GM18909 (cell line): ENCODE measurements at regions not wholly inside any gene's neighbourhood (a gene's known extent, or its start where the extent isn't known, plus 50 kb on each side); places are given as distances from the start of the nearest gene placed in this dataset.

Source experiments
- ATAC-seq: cut with Tn5 transposase; IDR thresholded peaks from one replicate; pipeline ENCODE4 v1.9.1; 2021; ENCODE audit warnings: mild to moderate bottlenecking; ENCODE audit not compliant: unreplicated experiment, poor library complexity

DNA sequence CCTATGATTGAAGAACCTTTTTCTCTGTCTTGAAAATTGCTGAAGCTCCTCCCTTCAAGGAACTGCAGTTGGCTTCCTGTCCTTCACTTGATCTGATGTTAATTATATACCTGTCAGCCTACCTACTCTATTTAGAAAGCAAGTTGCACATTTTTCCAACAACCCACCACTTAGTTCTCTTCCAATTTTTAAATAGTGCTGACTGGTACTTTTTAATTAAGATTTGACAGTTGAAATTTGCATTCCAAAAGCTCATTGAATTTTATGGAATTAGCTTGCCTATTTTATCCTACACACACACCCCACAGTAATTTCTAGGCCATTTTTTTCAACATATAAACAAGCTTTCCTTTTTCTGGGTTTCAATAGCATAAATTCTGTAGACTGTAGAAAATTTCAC lies 820.3 kb upstream of the FAT3 start:
- ATAC-seq = no peak

DNA sequence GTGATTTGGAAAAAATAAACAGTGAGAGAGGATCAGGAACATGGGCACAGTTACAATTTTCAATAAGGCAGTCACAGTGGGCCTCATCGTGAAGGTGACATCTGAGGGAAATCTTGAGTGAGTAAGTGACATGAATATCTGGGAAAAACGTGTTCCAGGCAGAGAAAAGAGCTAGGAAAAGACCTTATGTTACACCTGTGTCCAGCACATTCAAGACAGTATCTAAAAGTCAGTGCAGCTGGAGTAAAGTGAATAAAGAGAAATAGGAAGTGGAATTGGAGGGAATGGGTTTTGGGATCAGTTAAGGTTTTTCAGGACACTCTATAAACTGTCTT lies 827.5 kb upstream of the FAT3 start:
- no peak for ATAC-seq

DNA sequence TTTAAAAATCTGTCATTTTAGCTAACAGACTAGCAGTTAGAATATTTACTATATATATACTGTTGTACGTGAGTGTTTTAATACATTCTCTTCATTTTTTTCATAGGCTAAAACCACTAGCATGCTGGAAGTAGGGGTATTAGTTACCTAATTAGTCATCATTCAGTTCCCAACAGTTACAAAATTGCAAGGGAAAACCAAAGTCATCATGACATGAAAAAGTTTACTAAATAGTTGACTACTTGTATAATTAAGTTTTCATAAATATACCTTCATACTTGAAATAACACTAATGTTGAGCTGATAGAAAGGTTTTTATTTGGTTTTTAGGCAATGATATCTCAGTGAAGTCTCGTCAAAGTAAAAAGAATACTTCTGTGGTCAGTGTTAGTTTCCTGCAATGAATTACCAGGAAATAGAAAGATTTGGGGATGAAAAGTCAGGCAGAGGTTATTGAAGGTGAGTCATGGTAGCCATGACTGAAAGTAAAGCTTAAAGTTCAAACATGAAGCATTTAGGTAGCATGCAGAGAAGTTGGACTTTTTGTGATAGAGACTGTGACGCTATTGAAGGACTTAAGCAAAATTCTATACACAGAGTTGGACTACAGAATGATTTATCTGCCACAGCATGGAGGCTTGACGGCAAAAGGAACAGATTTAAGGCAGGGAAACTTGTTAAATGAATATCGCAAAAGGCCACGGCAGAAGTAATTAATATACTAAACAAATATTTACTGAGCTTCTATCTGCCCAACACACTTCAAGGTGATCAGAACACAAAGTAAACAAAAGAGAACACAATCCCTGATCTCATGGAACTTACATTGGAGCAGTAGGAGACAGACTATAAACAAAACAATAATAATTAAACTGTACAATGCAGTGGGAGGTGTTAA lies 828.1 kb upstream of the FAT3 start:
- ATAC-seq = no peak

DNA sequence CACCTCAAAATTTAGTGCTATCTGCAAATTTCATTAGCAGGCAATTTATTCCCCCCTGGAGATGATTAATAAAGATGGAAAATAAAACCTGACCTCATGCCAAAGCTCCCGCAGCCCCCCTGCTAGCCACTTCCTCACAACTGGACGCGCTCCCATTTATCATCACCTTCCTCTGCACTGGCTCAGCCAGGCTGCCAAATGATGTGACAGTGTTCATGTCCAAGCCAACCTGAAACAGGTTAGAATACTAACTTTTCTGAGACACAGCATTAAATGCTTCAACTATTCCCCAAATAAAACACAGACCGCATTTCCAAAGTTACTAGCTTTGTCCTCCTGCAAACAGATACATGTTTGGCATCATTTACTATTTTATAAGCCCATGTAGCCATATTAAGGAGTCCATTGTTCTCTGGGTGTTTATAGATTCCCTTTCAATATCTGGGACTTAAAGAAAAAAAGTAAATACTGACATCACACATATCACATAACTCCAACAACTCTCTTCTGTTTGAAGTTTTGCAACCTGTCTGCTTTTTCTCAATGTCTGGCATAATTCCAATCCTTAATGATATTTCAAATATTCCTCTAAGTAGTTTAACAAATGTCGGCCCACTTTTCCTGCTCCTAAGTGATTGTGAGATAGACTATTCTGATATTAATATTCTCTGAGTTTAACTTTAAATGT lies 829.7 kb upstream of the FAT3 start:
- no peak for ATAC-seq

DNA sequence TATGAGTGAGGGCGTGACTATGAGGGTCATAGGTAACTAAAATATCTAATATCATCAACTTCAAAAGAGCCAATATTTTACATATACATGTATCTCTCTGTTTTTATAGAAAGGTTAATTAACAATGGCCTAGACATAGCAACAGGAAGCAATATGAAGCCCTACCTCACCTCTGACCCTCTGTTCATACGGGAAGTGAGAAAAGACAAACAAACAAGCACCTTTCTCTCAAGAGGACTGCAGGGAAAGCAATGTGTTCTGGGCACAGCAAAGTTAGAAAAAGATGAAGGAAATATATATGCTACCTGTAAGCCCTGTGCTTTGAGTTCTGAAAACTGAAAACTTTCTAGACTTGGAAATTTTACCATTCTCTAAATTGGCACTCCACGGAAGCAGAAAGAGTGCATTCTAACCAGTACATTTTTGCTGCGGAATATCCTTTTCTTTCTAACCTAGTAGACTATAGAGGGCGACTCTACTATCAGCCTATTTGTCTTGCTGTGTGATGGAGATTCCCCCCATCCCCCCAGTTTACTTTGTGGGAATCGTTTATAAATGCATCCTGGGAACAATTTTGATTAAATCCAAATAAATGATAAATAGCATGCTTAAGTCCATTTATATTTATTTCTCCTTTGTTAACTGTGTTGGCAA lies 830.4 kb upstream of the FAT3 start:
- no peak for ATAC-seq

DNA sequence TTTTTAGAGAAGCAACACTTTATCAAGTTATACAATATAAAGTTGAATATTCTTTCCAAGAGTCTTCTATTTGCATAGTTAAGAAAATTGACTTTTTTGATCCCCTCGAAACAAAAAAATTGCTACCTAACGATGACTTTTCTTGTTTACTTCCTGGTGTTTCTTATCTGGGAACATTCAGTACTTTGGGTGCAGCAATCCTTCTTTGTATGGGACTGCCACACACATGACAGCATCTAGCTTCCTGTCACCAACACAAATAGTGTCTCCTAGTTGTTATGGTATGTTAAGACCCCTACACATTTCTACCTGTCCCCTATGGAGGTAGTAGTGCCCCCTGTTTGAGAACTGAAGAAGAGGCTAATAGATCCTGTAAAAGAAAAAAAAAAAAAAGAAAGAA lies 841.7 kb upstream of the FAT3 start:
- ATAC-seq = no peak

DNA sequence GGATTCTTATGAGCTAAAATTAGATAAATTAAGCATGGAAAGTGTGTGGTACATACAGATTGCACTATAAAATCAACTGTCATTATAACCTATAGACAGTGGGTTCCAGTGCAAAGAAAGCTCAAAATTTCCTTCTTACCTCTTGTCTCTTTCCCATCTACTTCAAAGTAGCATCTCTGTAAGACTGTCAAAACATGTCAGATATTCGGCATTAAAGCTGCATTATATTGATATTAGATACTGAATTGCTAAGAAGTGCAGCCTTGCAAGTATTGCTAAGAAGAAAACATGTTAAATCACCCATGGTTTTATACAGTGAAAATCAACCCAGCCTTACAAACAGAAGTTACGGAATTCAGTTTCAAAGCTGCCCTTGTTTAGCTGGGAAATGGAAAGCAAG lies 849.8 kb upstream of the FAT3 start:
- ATAC-seq = no peak

DNA sequence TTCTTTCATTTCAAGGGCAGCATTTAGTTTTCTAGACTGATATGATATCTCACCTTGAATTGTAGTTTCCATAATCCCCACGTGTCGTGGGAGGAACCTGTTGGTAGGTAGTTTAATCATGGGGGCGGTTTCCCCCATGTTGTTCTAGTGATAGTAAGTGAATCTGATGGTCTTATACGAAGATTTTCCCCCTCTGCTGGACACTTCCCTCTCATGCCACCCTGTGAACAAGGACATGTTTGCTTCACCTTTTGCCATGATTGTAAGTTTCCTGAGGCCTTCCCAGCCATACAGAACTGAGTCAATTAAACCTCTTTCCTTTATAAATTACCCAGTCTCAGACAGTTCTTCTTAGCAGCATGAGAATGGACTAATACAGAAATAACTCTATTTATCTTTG lies 851.1 kb upstream of the FAT3 start:
- ATAC-seq = no peak

DNA sequence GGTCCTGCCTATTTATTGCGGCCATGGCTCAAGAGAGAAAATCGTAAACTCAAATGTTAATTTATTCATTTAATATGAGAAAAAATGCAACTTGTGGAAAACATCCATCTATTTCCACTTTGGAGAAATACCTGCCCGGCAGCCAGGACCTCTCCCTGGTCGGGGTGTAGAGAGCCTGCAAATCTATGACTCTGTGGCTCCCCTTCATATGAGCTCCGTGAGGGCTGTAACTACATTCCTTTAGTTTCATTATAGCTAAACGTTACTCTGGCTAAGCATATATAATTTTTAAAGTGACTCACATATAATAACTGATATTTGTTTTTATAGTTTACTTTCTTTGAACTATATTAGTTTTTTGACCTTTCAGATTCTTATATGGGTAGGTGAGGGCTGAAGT lies 857.8 kb upstream of the FAT3 start:
- ATAC-seq = no peak

DNA sequence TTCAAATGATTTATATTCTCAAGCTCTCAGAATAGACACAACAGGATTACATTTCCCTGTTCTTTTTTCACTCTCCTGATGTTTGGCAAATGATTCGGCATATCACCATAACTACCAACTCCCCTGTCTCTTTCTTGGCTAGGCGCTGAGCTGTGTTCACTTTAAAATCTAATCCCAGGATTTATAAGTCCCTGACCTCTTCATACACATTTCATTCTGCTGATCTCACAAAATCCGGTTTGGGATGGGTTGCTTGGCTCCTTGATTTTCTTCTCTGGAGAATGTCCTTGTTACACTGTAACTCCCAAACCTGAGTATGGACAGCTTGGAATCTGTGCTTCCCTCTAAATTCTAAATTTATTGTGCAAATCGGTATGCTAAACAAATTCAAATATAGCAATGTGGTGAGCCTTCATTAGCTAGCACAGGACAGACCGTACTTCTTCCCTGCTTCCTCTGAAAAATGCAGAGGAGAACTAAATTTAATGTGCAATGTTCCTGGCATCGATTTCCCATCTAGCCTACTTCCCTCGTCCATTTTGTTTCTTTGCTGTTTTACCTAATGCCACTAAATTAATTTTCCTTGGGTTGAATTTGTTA lies 858.5 kb upstream of the FAT3 start:
- ATAC-seq = no peak

DNA sequence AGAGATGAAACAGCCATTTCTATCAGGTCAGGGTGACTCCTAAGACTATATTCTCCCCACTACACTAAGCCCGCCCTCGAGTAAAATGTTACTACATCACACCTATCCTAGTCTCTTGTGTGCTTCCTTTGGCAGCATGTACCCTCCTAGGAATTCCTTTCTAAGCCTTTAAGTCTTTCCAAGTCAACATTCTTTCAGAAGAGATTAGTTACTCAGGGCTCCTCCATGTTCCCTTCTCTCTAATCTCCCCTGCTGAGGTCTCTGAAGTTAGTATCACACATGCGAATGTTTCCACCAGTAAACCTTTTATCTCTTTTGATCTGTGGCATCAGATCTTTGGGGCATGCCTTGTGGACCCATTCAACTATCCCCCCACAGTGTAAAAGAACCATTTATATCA lies 873.7 kb upstream of the FAT3 start:
- ATAC-seq = no peak

DNA sequence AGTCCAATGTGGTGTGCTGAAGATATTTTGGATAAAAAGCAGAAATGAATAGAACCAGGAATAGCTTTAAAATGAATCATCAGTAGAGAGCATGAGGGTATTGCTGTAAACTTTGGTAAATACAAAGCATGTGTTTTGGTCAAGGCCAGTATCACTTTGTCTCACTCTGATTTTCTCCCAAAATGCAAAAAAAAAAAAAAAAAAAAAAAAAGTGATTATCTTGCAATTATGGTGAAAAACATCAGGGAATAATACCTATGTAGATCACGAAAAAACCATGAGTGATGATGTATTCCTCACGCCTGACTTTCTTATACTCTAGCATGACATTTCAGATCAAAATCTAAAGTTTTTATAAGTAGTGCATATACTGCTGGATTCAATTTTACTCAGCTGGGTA lies 897.9 kb upstream of the FAT3 start:
- ATAC-seq = no peak

DNA sequence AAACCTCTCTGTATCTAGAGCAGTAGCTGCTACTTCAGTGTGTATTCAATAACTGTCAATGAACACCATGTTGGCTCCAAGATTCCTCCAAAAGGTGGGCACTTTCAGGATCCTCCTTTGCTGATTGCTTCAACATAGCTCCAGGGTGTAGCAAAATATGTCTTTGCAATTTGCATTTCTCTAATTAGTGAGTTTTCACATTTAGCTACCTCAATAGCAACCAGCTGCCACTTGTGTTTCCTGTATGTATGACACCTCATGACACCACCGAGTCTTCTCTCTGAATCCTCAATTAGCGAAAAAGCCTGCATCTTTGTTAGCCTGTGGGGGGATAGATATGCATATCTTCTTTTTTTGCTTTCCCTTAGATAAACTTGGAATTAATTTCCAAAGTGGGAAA lies 898.3 kb upstream of the FAT3 start:
- ATAC-seq = no peak

DNA sequence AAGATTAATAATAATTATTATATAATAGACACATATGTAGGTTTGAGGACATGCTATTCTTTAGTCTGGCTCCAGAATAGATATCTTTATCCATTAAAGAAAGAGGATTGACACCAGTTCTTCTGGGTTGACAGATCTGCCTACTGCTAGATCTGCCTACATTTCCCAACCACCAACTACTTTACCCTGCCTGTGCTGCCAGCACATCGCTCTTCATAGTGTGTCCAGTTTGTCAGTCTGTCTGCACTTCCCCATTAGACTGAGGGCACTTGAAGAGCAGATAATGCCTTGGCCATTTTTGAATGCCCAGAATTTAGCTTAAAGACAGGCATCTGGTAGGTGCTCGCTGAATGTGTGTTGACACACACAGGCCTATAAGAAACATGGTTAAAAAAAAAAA lies 910.1 kb upstream of the FAT3 start:
- no peak for ATAC-seq

DNA sequence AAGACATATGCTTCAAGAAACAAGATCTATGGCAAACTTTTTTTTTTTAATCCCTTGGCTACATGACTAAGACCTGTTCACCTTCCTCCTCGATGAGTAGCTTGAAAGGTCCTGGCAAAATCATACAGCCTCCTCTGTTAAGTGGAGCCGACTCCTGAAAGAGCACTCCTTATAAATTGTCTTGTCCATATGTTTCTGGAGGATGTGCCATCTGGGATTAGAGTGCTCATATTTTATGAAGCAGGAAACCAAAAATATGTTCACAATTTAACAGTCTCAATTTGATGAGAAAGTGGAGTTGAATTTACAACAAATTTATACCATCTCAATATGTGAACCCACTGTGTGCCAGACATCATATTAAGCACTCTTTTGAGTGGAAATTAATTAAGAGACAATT lies 912.1 kb upstream of the FAT3 start:
- no peak for ATAC-seq

DNA sequence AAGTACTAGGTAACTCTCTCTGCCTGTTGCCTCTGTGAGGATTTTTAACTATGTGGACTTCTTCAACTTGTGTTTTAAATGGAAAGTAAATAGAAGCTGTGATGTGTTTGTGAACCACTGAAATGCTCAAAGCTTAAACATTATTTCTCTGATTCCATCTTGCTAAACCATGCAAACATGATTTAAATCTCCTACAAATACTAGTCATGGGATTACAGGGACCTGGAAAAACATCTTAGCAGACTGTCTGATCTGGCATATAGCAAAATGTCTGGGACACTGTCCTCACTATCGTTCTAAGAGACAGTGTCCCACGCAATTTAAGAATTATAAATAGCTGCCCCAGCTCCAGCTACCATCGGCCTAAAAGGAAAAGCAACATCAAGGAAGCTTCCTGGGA lies 914.5 kb upstream of the FAT3 start:
- ATAC-seq = no peak

DNA sequence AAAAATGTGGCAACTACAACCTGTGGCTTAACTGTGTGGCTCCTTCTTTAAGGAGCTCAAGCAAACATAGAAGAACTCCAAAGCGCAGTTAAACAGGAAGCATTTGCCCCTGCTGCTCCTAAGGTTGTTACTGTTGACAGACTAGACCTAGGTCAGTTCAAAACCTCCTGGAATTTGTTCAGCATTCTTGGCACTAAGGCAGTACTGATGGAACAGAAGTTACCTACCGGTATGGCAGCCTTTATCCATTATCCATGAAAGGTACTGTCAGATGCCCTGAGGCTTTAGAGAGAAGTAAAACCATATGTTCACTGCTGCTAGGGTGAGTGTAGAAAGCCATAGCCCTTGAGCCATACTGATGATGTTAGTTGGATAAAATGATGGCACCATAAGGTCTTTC lies 916.5 kb upstream of the FAT3 start:
- no peak for ATAC-seq

DNA sequence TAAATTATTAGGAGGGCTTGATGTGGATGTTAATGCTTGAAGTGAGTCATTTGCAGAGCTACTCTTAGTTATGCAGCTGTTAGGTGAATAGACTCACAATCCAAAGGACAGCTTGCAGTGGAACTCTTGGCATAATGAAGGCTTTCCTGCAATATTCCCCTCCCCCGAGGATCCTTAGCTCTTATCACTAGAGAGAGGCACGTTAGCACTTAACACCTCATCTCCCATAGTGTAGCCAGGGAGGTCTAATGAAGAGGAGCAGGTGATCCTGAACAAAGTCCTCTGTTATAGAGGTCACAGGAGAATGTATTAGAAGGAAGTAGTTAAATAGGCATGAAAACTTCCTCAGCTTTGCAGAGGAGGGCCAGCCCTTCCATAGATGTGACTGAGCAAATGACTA lies 919.2 kb upstream of the FAT3 start:
- ATAC-seq = no peak

DNA sequence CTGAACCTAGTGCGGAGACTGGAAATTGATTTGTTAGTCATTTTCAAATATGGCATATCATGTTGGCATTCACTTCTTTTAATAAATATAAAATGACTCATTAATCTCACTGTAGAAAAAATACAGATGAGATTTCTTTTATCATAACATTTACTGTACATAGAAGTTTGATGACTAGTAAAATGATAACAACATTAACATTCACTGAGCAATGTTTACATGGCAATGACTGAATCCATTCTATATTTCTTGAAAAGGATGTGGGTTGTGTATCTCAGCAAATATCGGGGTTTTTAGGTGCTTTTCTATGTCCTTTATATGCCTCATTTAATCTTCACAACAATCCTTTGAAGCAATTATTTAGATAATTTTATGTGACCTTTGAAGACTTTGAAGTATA lies 920.9 kb upstream of the FAT3 start:
- ATAC-seq = no peak

DNA sequence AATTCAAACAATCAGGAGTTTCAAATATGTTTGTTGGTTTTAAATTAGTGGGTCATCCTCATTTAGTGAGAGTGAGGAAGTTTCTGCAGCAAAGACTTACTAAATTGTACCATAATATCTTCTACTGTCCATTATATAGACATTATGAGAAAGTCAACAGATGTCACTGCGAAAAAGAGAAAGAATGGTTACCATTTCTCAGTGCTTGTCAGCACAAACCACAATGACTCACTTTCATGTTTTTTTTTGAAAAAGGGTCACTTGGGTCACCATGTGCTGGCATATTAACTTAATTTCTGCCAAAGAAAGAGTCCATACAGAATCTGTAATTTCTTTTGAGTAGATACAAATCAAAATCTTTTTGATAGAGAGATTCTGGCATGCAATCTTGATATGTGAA lies 924.6 kb upstream of the FAT3 start:
- ATAC-seq = peak; percentile 73

DNA sequence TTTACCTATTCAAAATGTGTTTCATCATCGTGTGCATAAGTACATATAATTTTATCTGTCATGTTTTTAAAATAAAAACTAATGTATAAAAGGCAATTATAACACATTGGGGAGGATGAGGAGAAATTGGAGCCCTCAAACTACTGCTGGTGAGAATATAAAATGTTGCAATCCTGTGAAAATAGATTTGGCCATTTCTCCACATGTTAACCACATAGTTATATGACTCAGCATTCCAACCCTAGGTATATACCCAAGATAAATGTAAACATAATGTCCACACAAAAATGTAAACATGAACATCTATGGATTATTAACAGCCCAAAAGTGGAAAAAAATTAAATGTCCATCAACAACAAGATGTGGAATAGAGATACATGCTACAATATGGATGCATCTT lies 928.0 kb upstream of the FAT3 start:
- no peak for ATAC-seq
